GM20000 (cell line): ENCODE measurements at regions not wholly inside any gene's neighbourhood (a gene's known extent, or its start where the extent isn't known, plus 50 kb on each side); places are given as distances from the start of the nearest gene placed in this dataset.
"Not testable (repeated sequence)": the region's sequence is repeated elsewhere in the genome, so short reads cannot be mapped to it uniquely, and the experiment has no call there.

Source experiments
- DNase-seq: peaks from one replicate; pipeline ENCODE4 v3.0.0; 2012; ENCODE audit warnings: low spot score
- TF ChIP-seq, protein P1 (sequence below): IDR thresholded peaks from 2 replicates; pipeline ENCODE4 v1.5.1; 2012; ENCODE audit warnings: mild to moderate bottlenecking, control low read depth; ENCODE audit errors: extremely low read depth, missing control alignments

DNA sequence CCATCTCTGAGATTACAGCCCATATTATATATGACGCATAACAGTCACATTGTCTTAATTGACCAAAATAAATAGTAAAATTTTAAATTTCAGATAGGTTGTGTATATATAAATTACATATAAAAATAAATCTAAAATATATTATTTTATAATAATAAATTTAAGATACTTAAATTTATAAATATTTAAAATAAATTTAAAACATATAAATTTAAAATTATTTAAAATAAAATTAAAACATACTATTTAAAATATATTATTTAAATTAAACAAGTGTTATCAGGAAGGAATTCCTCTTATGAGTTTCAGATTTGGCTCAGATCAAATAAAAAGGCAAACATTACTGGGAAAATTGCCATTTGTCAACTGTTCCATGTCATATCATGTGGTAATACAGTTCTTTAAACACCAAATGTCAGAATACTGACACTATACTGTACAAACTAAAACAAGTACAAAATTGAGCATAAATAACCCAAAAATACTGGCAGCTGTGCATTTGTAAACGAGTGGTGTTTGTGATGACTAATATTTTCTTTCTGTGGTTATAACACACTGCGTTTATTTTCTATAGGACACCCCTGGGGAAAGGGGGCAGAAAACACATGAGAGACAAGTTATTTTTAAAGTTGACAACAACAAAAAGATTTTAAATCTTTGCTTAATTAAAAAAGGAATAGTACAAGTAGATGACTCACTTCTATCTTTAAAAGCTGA is 71.3 kb upstream of the DGKB start:
- TF ChIP-seq, protein P1, sequence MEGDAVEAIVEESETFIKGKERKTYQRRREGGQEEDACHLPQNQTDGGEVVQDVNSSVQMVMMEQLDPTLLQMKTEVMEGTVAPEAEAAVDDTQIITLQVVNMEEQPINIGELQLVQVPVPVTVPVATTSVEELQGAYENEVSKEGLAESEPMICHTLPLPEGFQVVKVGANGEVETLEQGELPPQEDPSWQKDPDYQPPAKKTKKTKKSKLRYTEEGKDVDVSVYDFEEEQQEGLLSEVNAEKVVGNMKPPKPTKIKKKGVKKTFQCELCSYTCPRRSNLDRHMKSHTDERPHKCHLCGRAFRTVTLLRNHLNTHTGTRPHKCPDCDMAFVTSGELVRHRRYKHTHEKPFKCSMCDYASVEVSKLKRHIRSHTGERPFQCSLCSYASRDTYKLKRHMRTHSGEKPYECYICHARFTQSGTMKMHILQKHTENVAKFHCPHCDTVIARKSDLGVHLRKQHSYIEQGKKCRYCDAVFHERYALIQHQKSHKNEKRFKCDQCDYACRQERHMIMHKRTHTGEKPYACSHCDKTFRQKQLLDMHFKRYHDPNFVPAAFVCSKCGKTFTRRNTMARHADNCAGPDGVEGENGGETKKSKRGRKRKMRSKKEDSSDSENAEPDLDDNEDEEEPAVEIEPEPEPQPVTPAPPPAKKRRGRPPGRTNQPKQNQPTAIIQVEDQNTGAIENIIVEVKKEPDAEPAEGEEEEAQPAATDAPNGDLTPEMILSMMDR, result no peak
- no peak for DNase-seq

DNA sequence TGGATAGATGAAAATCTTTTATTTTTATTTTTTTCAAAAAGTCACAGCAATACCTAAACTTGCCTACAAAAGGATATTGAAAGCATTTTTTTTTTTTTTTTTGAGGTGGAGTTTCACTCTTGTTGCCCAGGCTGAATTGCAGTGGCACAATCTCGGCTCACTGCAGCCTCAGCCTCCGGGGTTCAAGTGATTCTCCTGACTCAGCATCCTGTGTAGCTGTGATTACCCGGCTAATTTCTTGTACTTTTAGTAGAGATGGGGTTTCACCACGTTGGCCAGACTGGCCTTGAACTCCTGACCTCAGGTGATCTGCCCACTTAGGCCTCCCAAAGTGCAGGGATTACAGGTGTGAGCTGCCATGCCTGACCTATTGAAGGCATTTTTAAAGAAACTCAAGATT is 69.1 kb upstream of the DGKB start:
- DNase-seq, result not testable (repeated sequence)

DNA sequence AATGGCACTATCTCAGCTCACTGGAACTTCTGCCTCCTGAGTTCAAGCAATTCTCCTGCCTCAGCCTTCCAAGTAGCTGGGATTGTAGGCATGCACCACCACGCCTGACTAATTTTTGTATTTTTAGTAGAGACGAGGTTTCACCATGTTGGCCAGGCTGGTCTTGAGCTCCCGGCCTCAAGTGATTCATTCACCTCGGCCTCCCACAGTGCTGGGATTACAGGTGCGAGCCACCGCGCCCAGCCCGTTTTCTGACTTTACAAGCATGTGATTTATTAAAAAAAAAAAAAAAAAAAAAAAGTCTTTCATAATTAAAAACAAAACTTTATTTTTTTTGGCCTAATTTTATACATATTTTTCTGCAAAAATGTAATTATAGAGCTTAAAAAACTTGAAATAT is 64.8 kb upstream of the DGKB start:
- not testable (repeated sequence) for DNase-seq

DNA sequence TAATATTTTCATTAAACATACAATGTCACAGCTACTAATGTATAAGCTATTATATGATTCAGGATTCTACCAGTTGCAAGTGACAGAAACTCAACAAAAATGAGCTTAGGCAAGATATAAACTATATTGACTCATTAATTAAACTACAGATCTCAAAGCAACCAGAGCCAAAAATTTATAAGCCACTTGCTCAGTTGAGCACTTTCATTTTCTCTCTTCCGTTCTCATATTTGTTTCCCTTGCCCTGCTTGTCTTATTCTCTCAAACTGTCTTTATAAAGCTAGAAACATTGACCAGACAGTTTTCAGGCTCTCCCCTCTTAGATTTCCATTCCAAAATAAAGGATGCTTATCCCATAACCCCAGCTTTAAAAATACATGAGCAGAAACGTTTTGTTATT is 60.2 kb upstream of the DGKB start:
- TF ChIP-seq, protein P1, result no peak

DNA sequence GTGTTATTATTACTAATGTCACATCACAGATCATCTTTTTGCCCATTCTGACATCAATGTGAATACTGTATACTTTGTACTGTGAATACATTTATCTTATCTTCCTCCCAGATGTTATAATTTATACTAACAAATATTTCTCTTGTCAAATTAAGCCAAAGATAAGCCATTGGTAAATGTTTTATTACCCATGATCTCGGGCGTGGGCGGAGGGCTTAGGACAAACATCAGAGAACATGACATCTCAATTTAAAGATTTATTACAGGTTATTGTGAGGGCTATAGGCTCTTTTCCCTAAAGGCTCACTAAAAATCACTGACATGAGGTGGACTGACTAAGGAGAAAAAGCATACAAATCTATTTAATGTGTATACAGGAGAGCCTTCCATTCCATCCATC is 58.2 kb upstream of the DGKB start:
- no peak for DNase-seq
- TF ChIP-seq, protein P1, result no peak

More for the DNA sequence above, 60.2 kb upstream of the DGKB start:
- no peak for DNase-seq

DNA sequence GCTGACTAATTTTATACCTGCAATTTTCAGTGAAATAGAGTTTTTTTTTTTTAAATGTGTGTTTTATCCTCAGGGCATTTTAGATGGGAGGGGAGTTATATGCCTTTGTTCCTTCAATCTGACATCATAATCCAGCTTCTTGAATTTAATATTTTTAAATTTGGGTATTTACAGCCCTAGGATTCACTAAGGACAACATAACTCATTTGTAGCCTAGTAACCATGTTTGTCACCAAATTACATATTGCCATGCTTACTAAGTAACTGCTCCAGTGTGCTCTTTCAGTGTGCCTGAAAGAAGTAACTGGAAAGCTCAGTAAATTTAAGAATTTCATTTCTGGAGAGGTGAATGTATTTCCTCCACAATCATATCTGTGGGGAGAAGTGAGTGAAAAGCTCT is 56.8 kb upstream of the DGKB start:
- TF ChIP-seq, protein P1, result no peak
- no peak for DNase-seq

DNA sequence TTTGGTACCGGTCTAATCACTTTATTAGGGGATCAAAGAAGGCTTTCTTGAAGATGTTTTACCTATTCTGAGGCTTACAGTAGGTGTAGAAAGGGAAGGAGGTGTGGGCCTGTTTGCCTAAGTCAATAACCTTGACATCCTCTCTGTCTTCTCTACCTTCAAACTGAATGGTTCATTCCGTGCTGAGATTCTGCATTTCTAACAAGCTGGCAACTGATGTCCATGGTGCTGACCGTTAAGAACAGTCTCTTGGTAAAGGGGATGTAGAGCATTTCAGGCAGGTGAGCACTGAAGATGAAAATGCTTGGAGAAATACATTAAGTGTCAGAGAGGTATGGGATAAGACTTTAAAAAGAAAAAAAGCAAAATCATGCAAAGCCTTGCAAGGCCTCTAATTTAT is 51.5 kb upstream of the DGKB start:
- no peak for DNase-seq

More for the DNA sequence above, 51.5 kb upstream of the DGKB start:
- TF ChIP-seq, protein P1, result no peak
